ENCODE measurements at regions not wholly inside any gene's neighbourhood (a gene's known extent, or its start where the extent isn't known, plus 50 kb on each side); places are given as distances from the start of the nearest gene placed in this dataset.

DNA sequence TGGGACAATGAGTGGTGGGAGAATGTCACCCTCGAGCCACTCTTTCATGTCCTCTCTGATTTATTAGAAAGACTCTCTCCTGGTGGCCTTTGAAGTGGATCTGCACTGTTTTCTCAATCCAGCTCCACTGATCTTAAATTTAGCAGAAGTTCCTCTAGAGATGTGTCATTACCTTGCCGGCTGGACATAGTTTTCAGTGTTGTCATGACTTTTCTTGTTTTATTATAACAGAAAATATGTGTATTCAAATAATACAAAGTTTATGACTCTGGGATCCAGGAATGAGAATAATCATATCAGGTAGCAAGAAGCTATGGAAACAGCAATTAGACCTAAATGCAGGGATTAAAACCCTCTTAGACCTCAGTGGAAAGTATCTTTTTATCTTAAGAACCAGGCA lies 247.5 kb upstream of the ELAC2 start:
- no peak overlapping the region for H3K4me3 ChIP-seq (replicated peaks; ENCODE audit: low read depth, low read length)
- DNase-seq (ENCODE audit: low read depth), result no peak
- TF ChIP-seq, protein P1, sequence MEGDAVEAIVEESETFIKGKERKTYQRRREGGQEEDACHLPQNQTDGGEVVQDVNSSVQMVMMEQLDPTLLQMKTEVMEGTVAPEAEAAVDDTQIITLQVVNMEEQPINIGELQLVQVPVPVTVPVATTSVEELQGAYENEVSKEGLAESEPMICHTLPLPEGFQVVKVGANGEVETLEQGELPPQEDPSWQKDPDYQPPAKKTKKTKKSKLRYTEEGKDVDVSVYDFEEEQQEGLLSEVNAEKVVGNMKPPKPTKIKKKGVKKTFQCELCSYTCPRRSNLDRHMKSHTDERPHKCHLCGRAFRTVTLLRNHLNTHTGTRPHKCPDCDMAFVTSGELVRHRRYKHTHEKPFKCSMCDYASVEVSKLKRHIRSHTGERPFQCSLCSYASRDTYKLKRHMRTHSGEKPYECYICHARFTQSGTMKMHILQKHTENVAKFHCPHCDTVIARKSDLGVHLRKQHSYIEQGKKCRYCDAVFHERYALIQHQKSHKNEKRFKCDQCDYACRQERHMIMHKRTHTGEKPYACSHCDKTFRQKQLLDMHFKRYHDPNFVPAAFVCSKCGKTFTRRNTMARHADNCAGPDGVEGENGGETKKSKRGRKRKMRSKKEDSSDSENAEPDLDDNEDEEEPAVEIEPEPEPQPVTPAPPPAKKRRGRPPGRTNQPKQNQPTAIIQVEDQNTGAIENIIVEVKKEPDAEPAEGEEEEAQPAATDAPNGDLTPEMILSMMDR (IDR thresholded peaks at IDR 0.05; ENCODE audit: low read length, missing control alignments), result no peak

DNA sequence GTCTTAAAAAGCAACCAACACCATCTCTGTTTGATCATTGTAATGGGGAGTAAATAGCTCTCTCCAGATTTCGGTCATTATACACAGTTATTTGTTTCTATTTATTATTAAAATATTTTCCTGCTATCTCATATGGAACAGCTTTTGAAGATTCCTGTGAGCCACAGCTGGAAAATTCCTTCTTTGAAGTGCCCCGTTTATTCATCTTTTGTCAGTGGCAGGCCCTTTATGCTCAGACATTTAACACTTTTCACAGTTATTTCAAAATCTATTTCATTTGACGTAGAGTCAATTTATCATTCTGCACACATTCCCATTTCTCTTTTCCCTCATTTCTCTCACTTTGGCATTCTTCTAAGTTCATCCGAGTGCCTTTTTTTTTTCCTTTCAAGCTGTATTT lies 245.9 kb upstream of the ELAC2 start:
- DNase-seq (ENCODE audit: low read depth), result no peak
- H3K4me3 ChIP-seq (replicated peaks; ENCODE audit: low read depth, low read length), result no peak overlapping the region
- TF ChIP-seq, protein P1 (IDR thresholded peaks at IDR 0.05; ENCODE audit: low read length, missing control alignments), result no peak

DNA sequence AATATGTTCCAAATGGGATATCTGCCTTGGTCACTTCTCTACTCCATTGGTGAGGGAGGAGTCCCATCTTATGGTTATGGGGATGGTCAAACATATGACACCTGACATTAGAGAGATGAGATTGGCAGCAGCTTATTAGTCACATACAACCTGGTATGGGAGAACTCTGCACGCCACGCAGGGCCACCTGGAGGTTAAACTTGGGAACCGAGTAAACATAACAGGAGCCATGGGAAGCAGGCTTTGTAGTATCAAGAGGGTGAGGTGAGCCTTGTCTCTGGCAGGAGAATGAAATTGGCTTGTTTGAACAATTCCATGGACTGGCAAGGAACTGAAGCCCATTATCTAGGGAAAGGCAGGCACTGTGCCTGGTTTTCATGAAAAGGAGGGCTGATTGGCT lies 238.7 kb upstream of the ELAC2 start:
- H3K4me3 ChIP-seq (replicated peaks; ENCODE audit: low read depth, low read length), result no peak overlapping the region
- TF ChIP-seq, protein P1 (IDR thresholded peaks at IDR 0.05; ENCODE audit: low read length, missing control alignments), result no peak
- no peak for DNase-seq (ENCODE audit: low read depth)

DNA sequence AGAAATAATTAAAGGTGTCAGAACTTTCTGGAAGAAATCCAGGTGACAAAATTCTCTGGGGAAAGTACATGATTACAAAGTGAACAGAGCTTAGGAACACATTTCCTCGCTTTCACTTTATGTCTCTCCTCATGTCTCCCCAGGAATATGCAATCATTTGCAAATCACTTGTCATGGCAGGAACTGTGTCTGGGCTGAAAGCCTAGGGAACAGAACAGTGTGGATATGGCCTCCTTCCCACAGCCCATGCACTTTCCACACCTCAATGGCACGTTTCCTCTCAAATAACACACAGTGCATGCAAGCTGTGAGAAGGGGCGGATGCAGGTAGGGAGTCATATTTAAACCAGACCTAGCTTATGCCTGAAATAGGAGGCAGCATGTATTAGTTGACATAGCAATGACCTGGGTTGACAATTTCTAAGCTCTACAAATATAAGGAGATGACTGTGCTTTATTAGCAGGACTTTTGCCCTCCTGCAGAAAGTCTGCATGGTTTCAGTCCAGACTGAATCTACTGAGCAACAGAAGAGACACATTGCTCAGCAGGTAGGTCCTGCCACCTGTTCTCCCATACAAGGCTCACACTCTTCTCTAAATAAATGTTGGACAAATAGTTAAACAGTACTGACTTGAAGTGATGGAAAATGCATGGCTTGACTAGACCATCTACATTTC lies 236.0 kb upstream of the ELAC2 start:
- no peak for DNase-seq (ENCODE audit: low read depth)
- H3K4me3 ChIP-seq (replicated peaks; ENCODE audit: low read depth, low read length), result no peak overlapping the region
- TF ChIP-seq, protein P1 (IDR thresholded peaks at IDR 0.05; ENCODE audit: low read length, missing control alignments), result no peak

DNA sequence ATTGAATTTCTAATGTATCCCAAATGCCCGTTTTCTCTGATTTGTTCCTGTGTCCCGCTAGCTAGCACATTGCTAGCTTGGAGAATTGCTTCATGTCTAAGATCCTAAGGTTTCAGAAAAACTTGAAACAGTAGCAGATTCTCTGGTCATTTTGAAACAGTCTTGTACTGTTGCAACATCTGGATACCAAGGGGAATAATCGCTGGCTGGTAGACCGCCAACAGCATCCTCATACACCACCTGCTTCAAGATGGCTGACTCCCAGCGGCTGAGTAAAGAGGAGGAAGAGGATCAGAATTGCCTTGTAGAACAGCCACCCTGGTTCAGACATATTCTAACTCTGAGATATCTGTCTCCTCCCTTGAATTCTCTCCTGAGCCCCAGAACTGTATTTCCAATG lies 226.7 kb upstream of the ELAC2 start:
- DNase-seq (ENCODE audit: low read depth), result no peak
- no peak overlapping the region for H3K4me3 ChIP-seq (replicated peaks; ENCODE audit: low read depth, low read length)
- TF ChIP-seq, protein P1 (IDR thresholded peaks at IDR 0.05; ENCODE audit: low read length, missing control alignments), result no peak

DNA sequence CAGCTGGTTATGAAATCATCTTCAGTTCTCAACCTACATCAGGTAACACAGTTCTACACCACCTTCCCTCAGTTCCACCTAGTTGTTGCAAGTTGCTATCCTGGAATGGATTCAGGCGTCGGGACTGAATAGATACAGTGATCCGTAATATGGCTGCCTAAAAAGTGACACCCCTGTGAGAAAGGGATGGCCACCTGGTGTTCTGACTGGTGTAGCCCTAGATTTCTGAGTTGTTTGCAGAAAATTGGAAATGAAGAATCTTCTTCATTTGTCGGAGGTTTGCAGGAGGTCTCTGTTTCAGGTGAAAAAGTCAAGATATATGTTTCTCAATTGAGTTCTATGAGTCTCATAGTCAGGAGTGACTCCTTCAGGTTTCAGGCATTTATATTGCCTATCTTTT lies 225.8 kb upstream of the ELAC2 start:
- no peak overlapping the region for H3K4me3 ChIP-seq (replicated peaks; ENCODE audit: low read depth, low read length)
- TF ChIP-seq, protein P1 (IDR thresholded peaks at IDR 0.05; ENCODE audit: low read length, missing control alignments), result no peak
- DNase-seq (ENCODE audit: low read depth), result no peak

DNA sequence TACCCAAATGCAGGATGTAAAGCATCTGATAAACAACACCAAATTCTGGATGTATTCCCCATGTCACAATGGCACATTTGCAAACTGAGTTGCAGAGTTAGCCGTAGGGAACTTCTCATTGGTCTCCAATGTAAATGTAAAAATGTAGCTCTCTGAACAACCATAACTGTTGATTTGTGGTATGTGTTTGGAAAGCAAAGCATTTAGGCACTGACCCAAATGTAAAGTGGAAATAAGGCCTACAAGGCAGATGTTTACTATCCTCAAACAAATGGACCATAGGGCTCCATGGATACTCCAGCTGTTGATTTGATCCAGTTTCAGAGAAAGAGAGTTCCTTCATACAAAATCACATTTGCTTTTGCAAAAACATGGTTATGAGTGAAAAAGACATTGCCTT lies 223.0 kb upstream of the ELAC2 start:
- no peak overlapping the region for H3K4me3 ChIP-seq (replicated peaks; ENCODE audit: low read depth, low read length)
- no peak for DNase-seq (ENCODE audit: low read depth)
- TF ChIP-seq, protein P1 (IDR thresholded peaks at IDR 0.05; ENCODE audit: low read length, missing control alignments), result no peak
